ENCODE measurements at regions not wholly inside any gene's neighbourhood (a gene's known extent, or its start where the extent isn't known, plus 50 kb on each side); places are given as distances from the start of the nearest gene placed in this dataset.
"Not testable (repeated sequence)": the region's sequence is repeated elsewhere in the genome, so short reads cannot be mapped to it uniquely, and the experiment has no call there.

DNA sequence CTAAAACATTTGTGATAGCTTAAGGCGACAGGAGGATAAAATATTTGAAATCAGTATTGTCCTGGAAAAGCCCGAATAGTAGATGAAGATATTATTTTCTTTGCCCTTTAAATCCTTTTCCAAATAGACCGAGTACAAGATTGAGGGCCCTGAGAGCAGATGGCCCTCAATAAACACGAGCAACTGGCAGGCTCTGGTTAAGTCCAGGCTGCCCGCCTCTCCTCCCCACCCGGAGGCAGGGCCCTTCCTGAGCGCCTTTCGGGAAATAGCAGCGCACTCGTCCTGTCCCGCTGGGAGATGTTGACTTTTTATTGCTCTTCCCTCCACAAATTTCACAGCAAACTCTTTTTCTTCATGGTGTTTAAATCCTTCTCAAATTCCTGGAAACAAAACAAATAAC is 50.8 kb upstream of the MAX start:
- no peak for DNase-seq

DNA sequence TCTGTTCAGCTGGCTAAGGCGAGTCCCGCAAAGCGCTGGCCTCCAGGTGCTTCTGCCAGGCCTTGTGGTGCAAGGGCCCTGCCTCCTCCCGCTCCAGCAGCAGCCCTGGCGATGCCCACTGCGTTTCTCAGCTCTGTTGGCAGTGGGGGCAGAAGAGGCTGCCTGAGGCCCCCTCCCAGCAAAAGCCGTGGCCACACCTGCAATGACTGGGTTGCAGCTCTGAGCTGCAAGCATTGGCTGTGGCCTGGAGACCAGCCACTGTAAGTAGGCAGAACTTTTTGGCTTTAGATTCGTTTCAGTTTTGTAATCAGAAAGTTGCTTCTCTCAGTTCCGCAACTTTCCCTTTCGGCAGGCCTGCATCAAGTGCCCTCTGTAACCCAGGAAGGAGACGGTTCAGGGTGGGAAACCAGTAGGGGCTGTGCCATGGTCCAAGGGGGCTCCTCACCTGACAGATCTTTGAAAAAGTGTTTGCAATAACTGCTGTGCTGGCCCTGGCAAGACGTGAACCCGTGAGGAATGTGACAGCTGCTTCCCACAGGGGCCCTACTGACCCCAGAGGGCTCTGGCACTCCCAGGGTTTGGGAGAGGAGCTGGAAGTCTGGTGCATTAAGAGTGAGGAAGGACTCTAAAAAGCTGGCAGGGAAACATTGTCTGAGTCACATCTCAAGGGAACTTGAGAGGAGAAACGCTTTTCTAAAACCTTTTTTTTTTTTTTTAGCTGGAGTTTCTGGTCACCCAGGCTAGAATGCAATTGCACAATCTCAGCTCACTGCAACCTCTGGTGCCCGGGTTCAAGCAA is 54.5 kb upstream of the MAX start:
- DNase-seq: peak in 2 of 3 donors; percentile 44 to 48

DNA sequence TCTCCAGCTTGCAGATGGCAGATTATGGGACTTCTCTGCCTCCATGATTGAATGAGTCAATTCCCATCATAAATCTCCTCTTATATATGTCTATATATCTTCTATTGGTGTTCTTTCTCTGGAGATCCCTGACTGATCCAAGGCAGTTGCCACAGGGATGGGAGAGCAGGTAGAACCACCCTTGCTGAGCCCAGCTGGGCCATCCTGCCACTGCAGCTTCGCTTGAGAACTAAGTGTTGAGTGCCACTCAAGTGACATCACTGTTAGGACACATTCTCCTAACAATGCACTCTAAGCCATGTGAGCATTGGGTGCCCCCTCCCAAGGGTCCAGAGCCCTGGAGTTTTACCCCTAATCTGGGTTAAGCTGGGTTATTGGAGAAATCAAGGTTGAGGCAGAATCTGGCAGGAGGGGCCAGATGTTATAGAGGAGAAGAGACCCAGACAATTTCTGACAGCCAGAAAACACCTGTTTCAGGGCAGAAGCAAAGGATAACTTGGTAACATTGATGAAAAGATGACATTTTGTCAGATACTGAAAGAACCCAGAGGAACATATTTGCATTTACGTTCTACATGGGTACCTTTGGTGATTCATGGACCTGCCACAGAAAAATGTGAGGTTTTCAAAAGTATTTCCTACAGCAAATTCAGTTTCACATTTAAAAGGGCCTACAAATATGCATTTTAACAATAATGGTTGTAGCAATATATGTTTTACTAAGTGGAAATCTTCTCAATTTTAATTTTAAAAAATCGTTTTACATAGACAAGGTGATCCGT is 57.2 kb upstream of the MAX start:
- DNase-seq: no peak

DNA sequence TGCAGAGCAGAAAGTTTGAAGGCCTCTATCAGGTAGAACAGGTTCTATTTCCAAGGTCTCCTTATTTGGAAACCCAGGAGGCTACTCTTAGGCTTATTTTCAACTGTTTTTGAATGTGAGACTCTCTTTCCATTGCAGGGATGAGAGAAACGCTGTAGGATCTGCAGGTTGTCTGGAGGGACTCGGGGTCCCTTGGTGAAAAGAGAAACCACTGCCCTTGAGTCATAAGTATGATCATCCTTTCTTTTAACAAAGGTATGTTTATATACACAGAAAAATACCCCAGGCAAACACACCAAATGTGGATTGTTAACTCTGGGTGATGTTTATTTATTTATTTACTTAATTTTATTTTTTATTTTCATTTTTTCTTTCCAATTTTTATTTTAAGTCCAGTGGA is 57.8 kb upstream of the MAX start:
- no peak for DNase-seq

DNA sequence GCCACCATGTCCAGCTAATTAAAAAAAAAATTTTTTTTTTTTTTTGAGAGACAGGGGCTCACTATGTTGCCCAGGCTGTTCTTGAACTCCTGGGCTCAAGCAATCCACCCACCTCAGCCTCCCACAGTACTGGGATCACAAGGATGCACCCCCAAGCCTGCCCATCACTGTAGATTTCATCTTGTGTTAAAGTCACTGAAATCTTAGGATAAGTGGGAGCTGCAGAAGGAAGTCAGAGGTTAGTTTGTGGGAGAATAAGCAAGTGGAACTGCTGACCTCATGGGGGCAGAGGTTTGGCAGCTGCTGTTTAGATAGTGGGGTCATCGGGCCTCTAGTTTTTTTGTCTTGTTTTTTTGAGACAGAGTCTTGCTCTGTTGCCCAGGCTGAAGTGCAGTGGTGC is 59.7 kb upstream of the MAX start:
- no peak for DNase-seq

DNA sequence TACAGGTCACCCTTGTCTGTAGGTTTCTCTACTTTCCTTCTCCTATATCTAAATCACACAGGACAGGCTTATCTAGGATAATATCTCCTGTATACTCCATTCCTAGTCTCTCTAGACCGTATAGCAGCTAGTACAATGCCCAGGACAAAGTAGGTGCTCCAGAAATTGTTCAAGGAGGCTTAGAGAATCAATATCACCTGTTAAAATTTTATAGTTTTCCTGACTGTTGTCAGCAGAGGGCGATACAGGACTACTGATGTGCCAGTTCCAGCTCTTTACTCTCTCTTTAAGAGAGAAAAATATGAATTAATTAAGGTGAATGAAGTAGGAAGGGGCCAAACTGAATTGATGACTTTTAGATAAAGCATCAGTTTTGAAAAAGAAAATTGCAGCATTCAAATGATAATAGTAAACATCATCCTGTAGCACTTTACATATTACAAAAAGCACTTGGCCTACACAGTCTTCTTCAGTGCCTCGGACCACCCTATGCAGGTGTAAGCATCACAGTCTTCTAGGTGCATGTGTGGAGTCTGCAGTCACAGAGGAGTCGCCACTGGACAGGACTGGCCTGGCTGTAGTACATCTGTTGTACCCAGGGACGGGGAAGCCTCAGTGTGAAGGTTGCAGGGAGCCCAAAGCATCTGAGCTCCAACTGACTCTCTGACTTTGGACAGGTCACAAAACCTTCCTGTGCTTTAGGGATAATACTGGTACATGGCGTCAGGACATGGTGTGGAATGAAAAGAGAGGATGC is 61.9 kb upstream of the MAX start:
- peak in 2 of 3 donors; percentile 47 to 58 for DNase-seq

DNA sequence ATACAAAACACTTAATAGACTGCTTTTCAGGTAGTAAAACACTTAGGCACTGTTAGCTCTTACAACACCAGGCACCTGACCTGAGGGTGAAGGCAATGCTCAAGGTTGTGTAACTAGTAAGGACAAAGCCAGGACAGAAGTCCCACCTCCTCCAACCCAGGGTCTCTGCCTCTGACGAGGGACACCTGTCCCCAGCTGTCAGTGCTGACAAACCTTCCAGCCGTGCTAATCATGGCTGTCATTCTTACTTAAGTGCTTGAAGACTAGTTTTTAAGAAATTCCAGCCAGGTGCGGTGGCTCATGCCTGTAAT is 62.5 kb upstream of the MAX start:
- no peak for DNase-seq

DNA sequence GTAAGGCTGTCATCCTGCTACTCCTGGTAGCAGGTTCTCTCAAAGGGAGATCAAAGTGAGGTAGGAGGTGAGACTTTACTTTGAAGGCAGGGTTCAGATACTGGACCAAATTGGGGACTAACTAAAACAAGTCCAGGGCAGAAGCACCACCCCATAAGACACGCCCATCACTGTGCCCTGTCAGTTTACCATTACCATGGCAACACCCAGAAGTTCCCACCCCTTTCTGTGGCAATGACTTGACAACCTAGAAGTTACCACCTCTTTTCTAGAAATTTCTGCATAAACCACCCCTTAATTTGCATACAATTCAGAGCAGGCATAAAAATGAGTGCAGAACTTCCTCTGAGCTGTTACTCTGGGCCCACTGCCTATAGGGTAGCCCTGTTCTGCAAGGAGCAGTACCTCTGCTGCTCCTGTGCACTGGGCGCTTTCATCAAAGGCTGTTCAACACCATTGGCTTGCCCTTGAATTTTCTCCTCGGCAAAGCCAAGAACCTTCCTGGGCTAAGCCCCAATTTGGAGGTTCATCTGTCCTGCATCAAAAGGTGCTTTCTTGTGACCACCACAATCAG is 64.8 kb upstream of the MAX start:
- no peak for DNase-seq

DNA sequence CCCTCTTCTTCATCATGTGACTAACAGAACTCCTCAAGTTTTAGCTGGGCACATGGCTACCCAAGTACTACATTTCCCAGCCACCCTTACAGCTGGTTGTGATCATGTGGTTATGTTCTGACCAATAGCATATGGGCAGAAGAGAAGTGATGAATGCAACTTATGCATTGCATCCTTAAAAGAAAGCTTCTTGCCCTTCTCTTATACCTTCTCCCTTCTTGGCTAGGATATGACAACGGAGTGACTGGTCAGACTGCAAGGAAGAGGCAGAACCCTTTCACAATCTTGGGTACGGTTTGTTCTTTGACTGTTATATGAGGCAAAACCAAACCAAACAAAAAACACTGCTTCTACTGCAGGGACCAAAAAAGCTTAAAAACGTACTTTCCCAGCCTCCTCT is 66.5 kb upstream of the MAX start:
- no peak for DNase-seq

DNA sequence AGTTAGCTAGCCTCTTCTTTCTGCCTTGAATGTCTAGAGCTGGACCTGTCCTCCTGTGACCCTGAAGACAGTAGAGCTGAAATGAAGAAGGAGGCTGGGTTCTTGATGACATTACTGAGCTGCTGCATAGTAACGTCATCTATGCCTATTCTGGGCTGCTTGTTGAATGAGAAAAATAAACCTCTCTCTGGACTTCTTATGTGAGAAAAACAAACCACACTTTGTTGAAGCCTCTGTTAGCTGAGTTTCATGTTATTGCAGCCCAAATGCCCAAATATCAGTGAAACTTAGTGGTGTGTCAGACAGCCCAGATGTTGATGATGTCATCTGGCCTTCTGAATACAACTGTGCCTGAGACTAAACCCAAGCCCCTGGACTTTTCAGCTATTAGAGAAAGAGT is 67.0 kb upstream of the MAX start:
- DNase-seq: peak in 1 of 3 donors; percentile 21

DNA sequence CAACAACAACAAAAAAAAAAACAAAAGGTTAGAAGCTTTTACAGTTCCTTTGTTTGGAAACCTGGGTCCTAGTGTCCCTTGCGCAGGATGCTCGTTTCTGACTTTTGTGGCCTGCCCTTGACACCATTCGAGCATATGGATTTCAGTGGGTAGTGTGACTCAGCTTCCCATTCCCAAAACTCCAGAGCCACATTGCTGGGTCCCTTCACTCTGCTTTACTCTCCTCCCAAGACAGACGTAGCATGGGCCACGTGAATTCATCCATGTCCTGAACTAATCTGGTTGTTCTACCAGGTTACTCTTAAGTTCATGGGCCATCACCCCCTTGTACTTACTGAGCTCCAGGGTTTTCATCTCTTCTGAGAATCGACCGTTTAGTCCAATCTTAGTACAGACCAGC is 68.0 kb upstream of the MAX start:
- no peak for DNase-seq

DNA sequence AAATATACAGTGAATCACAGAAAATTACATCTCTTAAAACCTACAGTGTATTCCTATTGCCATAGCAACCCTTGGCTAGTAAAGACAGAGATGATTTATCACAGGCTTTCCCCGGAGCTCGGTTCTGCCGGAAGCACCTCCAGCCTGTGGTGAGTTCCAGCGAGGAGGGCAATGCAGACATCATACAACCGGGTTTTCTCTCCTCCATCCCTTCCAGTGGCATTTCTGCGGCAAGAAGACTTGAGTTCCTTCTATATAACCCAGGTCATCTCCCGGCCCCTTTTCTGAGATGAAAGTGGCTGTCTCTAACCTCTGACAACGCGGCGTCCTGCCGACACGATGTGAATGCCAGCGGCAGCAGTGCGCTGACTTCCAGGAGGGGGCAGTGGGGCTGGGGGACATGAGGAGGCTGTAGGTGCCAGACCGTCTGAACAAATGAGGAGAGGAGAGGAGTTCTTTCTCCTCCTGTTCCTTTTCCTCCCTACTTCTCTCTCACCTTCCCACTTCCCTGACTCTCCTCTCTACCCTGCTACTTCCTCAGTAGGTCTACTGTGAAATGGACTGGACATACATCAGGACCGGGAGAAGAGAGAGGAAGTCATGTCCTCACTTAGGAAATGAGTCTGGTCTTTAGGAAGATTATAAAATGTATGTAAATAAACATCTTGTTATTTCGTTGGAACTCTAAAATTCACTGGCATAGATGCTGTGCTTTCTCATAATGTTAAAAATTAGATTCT is 68.6 kb upstream of the MAX start:
- peak; percentile 55 to 67 (median 66) for DNase-seq

DNA sequence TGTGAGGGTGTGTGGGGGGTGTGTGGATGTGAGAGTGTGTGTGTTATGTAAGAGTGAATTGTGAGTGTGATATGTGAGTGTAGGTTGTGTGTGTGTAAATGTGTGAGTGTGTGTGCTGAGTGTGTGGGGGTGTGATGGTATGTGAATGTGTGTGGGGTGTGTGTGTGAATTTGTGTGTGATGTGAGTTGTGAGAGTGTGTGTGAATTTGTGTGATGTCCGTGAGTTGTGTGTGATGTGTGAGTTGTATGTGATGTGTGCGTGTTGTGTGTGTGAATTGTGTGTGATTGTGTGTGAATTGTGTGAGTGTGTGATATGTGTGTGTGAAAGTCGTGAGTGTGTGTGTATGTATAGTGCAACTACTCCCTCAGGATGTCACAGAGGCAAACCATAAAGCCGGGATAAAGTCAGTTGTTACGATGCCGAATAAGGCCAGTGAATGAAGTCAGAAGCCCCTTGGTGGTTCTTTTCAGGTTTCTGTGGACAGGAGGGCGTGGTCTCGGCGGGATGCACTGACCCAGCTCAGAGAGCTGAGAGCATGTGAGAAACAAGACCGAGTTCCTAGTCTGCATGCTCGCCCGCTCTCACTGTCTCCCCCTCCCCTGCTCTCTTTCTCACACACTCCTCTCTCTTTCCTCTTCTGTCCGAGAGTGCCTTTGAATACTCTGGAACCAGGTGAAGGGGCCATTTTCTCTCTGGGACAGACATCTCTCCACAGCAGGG is 71.8 kb upstream of the MAX start:
- DNase-seq: peak in 1 of 3 donors; percentile 25

DNA sequence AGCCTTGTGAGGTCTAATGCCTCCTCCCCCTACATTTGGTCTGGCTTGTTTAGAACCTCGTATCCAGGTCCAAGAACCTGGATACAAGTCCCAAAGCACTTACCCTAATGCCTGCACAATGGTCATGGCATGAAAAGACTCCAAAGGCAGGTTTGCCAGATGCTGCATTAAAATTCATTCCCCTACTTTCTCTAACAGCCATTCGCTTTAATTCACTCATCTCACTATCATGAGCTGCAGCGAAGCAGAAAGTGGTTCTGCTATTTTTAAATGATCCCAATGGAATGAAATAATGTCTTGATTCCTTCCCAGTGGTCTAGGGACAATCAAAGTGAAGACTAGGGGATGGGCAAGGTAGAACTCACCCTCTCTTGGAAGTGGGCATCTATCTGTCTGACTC is 72.5 kb upstream of the MAX start:
- DNase-seq: no peak

DNA sequence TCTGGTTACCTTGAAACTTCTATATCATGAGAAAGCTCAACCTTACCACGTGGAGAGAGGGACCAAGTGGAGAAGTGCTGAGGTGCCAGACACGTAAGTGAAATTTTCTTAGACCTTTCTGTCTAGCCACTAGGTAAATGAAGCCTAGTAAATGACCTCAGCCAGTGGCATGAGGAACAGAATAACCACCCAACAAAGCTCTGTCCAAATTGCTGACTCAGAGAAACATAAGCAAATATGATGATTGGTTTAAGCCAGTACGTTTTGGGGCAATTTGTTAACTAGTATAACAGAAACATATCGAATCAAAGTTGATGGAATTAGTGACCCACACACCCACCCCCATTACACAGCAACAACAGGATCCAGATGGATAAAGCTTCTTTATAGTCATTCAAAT is 75.2 kb upstream of the MAX start:
- DNase-seq: no peak

DNA sequence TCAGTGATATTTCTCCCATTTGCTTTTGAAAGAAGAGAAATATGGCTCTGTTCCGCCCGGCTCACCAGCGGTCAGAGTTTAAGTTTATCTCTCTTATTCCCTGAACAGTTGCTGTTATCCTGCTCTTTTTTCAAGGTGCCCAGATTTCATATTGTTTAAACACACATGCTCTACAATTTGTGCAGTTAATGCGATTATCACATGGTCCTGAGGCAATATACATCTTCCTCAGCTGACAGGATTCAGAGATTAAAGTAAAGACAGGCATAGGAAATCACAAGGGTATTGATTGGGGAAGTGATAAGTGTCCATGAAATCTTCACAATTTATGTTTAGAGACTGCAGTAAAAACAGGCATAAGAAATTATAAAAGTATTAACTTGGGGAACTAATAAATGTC is 76.9 kb upstream of the MAX start:
- DNase-seq: not testable (repeated sequence)

DNA sequence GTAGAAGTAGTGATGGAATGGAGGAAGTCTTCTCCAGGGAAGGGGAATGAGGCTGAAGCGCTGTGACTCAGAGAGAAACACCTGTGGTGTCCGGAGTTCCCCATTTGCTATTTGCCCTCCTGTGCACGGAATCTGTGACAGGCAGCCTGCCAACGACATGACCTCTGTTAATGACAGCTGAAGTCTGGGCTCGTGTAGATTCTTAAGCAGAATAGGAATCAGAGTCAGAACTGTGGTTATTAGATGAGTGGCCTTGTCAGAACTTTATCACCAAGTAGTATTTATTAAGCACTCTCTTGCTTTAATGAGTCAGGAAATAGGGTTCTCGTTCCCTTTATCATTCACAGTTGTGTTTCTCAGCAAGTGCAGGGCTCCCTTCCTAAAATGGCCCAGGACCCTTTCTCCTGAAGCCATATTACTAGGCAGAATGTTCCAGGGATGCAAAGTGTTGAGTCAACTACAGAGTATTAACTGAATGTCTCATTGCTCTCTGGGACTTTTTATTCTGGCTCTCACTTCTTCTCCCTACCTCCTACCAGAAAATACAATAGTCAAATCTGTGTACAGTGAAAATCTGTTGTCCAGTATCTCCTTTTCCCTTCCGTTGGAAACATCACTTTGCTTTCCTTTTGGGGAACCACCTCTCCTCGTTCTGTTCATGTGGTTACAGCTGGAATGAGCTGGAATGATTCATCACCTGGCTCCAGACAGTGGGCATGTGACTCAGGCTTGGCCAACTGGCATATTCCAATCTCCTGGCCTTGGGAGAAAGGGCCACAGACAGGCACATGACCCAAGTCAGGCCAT is 77.8 kb upstream of the MAX start:
- DNase-seq: peak in 1 of 3 donors; percentile 43

DNA sequence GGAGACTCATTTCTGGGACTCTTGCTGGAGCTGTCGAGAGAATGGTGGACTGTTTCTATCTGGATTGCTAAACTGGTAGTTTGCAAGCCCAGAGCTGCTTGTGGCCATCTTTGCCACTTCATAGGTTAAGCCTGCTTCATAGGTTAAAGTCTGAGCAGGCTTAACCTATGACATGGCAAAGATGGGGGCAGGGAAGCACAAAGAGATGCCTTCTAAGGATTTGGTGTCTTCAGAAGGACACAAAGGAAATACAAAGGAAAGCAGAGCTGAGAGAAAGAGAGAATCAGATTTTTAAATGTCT is 78.4 kb upstream of the MAX start:
- DNase-seq: no peak

DNA sequence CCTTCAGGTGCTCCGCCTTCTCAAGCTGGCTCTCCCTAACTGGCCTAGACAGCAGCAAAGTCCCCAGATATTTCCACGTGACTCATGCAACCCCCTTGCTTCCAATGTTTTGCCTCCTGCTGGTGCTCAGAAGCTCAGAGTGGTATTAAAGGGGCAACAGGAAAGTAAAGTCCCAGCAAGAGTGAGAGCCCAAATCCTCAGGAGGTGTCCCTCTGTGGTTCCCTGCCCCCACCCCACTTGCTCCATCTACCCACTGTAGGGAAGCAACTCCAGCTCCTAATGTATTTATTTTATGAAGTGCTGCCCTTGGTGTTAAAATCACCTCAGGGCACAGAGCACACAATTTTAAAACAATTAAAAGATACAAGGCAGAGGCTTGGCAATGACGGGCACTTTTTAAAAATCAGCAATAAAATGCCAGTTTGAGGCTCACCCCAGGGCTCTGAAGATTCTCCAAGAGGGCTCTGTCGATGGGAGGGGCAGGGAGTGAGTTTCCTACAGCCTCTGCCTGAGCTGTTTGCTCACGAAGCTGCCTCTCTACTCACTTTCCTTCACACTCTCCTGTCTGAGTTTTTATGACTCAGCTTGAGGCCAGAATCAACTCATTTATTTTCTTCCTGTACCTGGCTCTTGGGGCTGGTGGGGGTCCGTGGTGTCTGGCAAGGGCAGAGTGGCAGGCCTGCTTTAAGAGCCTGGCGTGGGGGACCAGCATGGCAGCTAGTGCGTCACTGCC is 81.9 kb upstream of the MAX start:
- DNase-seq: no peak

DNA sequence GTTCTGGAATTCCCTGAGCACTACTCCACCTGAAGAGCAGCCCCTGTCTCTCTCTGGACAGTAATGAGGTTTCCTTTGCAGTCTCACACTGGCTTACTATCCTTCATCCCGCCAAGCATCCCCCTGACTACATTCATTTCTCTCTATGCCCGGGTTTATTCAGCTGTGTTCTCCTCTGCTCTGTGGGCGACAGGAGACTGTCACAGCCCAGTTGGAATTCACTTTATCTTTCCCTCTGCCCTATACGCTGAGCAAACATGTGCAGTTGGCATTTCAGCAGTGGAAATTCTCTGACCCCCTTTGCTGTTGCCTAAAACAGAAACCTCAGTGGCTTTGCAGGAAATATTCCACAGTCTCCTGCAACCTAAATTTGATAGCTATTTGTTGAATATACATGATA is 83.5 kb upstream of the MAX start:
- no peak for DNase-seq

Data from muscle of back (tissue), 3 donors.